Neuron (in vitro differentiated cells): ENCODE measurements at regions not wholly inside any gene's neighbourhood (a gene's known extent, or its start where the extent isn't known, plus 50 kb on each side); places are given as distances from the start of the nearest gene placed in this dataset.

Source experiments
- H2AFZ ChIP-seq: one replicate; pipeline ENCODE4 v1.6.1; 2013; ENCODE audit warnings: low read depth, mild to moderate bottlenecking, inconsistent platforms, low read length, moderate library complexity
- H3K27me3 ChIP-seq: one replicate; pipeline ENCODE4 v1.6.1; 2013; ENCODE audit warnings: low read length; ENCODE audit not compliant: insufficient read depth
- H3K36me3 ChIP-seq: one replicate; pipeline ENCODE4 v1.6.1; 2013; ENCODE audit warnings: low read length; ENCODE audit not compliant: insufficient read depth
- H3K4me1 ChIP-seq: one replicate; pipeline ENCODE4 v1.6.1; 2013; ENCODE audit warnings: low read length; ENCODE audit not compliant: insufficient read depth
- H3K4me3 ChIP-seq: 2 replicates; pipeline ENCODE4 v1.5.1; 2013; ENCODE audit warnings: mild to moderate bottlenecking, low read length, moderate library complexity
- H3K9me3 ChIP-seq: one replicate; pipeline ENCODE4 v1.6.1; 2013; ENCODE audit warnings: low read length

GRCh38 chr10:83849150-83849549 lies 290.2 kb upstream of the GHITM start:
- H3K4me1 ChIP-seq: no peaks in the 10 kb centered on the region
- H3K36me3 ChIP-seq: no peaks in the 10 kb centered on the region
- H3K9me3 ChIP-seq: no peaks in the 10 kb centered on the region
- no peak overlapping the region for H3K4me3 ChIP-seq
- no peaks in the 10 kb centered on the region for H3K27me3 ChIP-seq
- no peak overlapping the region for H2AFZ ChIP-seq

- Histone ChIP-seq H2AFZ (no peak overlapping the region), H3K4me3 (no peak overlapping the region), H3K4me1 (no peaks in the 10 kb centered on the region), H3K36me3 (no peaks in the 10 kb centered on the region), H3K27me3 (no peaks in the 10 kb centered on the region), H3K9me3 (no peaks in the 10 kb centered on the region)
These were observed 287.2 kb upstream of the GHITM start for GRCh38 chr10:83852146-83852545.

GRCh38 chr10:83862723-83863122 lies 276.6 kb upstream of the GHITM start:
- no peak overlapping the region for H2AFZ ChIP-seq
- no peaks in the 10 kb centered on the region for H3K4me1 ChIP-seq
- H3K27me3 ChIP-seq: no peaks in the 10 kb centered on the region
- H3K9me3 ChIP-seq: no peaks in the 10 kb centered on the region
- H3K36me3 ChIP-seq: no peaks in the 10 kb centered on the region
- H3K4me3 ChIP-seq: no peak overlapping the region

- Histone ChIP-seq H3K27me3 (no peaks in the 10 kb centered on the region), H2AFZ (no peak overlapping the region), H3K4me3 (no peak overlapping the region), H3K4me1 (no peaks in the 10 kb centered on the region), H3K9me3 (no peaks in the 10 kb centered on the region), H3K36me3 (no peaks in the 10 kb centered on the region)
These were observed 275.9 kb upstream of the GHITM start for GRCh38 chr10:83863283-83863966.

GRCh38 chr10:83869898-83870297 lies 269.4 kb upstream of the GHITM start:
- no peaks in the 10 kb centered on the region for H3K27me3 ChIP-seq
- H3K36me3 ChIP-seq: no peaks in the 10 kb centered on the region
- H3K4me1 ChIP-seq: no peaks in the 10 kb centered on the region
- H3K9me3 ChIP-seq: no peaks in the 10 kb centered on the region
- H3K4me3 ChIP-seq: no peak overlapping the region
- H2AFZ ChIP-seq: no peak overlapping the region

- Histone ChIP-seq H3K27me3 (no peaks in the 10 kb centered on the region), H2AFZ (no peak overlapping the region), H3K4me1 (no peaks in the 10 kb centered on the region), H3K9me3 (no peaks in the 10 kb centered on the region), H3K4me3 (no peak overlapping the region), H3K36me3 (no peaks in the 10 kb centered on the region)
These were observed 267.9 kb upstream of the GHITM start for GRCh38 chr10:83871187-83872081.

- no peaks in the 10 kb centered on the region for H3K36me3 ChIP-seq
- H2AFZ ChIP-seq: no peak overlapping the region
- H3K27me3 ChIP-seq: no peaks in the 10 kb centered on the region
- no peak overlapping the region for H3K4me3 ChIP-seq
- no peaks in the 10 kb centered on the region for H3K4me1 ChIP-seq
- no peaks in the 10 kb centered on the region for H3K9me3 ChIP-seq
These were observed 259.0 kb upstream of the GHITM start for GRCh38 chr10:83880252-83880791.

GRCh38 chr10:83881661-83882060 lies 257.6 kb upstream of the GHITM start:
- no peaks in the 10 kb centered on the region for H3K4me1 ChIP-seq
- no peaks in the 10 kb centered on the region for H3K27me3 ChIP-seq
- H2AFZ ChIP-seq: no peak overlapping the region
- H3K4me3 ChIP-seq: no peak overlapping the region
- no peaks in the 10 kb centered on the region for H3K9me3 ChIP-seq
- H3K36me3 ChIP-seq: no peaks in the 10 kb centered on the region

- H3K4me1 ChIP-seq: no peaks in the 10 kb centered on the region
These were observed 252.4 kb upstream of the GHITM start for GRCh38 chr10:83886871-83887270.

GRCh38 chr10:83892737-83893136 lies 246.6 kb upstream of the GHITM start:
- no peaks in the 10 kb centered on the region for H3K9me3 ChIP-seq

More at GRCh38 chr10:83886871-83887270, 252.4 kb upstream of the GHITM start:
- no peak overlapping the region for H3K4me3 ChIP-seq
- no peaks in the 10 kb centered on the region for H3K36me3 ChIP-seq
- H3K27me3 ChIP-seq: no peaks in the 10 kb centered on the region
- H3K9me3 ChIP-seq: no peaks in the 10 kb centered on the region
- no peak overlapping the region for H2AFZ ChIP-seq

GRCh38 chr10:83896219-83896618 lies 243.1 kb upstream of the GHITM start:
- Histone ChIP-seq H2AFZ (no peak overlapping the region), H3K36me3 (no peaks in the 10 kb centered on the region), H3K4me3 (no peak overlapping the region), H3K4me1 (no peaks in the 10 kb centered on the region), H3K27me3 (no peaks in the 10 kb centered on the region), H3K9me3 (no peaks in the 10 kb centered on the region)

More at GRCh38 chr10:83892737-83893136, 246.6 kb upstream of the GHITM start:
- no peak overlapping the region for H2AFZ ChIP-seq
- no peaks in the 10 kb centered on the region for H3K27me3 ChIP-seq
- H3K4me3 ChIP-seq: no peak overlapping the region
- no peaks in the 10 kb centered on the region for H3K36me3 ChIP-seq
- no peaks in the 10 kb centered on the region for H3K4me1 ChIP-seq

GRCh38 chr10:83897626-83898025 lies 241.7 kb upstream of the GHITM start:
- no peaks in the 10 kb centered on the region for H3K9me3 ChIP-seq
- no peaks in the 10 kb centered on the region for H3K36me3 ChIP-seq
- H3K4me1 ChIP-seq: no peaks in the 10 kb centered on the region
- H3K4me3 ChIP-seq: no peak overlapping the region
- H2AFZ ChIP-seq: no peak overlapping the region
- H3K27me3 ChIP-seq: no peaks in the 10 kb centered on the region

GRCh38 chr10:83908506-83908905 lies 230.8 kb upstream of the GHITM start:
- H3K36me3 ChIP-seq: no peaks in the 10 kb centered on the region
- no peaks in the 10 kb centered on the region for H3K27me3 ChIP-seq
- no peaks in the 10 kb centered on the region for H3K9me3 ChIP-seq
- H3K4me3 ChIP-seq: no peak overlapping the region
- H3K4me1 ChIP-seq: peaks cover 17% of the 10 kb centered on the region
- no peak overlapping the region for H2AFZ ChIP-seq
